HEK293 (cell line): ENCODE measurements at regions not wholly inside any gene's neighbourhood (a gene's known extent, or its start where the extent isn't known, plus 50 kb on each side); places are given as distances from the start of the nearest gene placed in this dataset.

ENCODE experiments used
- CTCF ChIA-PET: fragments of 350-600 bp; formaldehyde crosslinking; extraction: SDS; loops from one replicate; lab custom pipeline; 2021; ENCODE audit warnings: antibody characterized with exemption; lab: Yijun Ruan, JAX
- POLR2A ChIA-PET: fragments of 300-600 bp; formaldehyde crosslinking; extraction: SDS; loops from one replicate; lab custom pipeline; 2020; ENCODE audit warnings: antibody characterized with exemption, inconsistent platforms; lab: Yijun Ruan, JAX
- H3K27ac ChIP-seq: fragments of 200-500 bp; sonication (Bioruptor generic); 2 replicates; pipeline ENCODE4 v1.5.1; 2014; ENCODE audit warnings: low read depth, low read length, control low read depth, inconsistent platforms; ENCODE audit errors: extremely low read depth
- H3K36me3 ChIP-seq, 2 experiments: fragments of 200-500 bp in 1 of 2; sonication (Bioruptor generic) in 1 of 2; 1 replicate in 1 of 2; 2 replicates in 1 of 2; pipeline ENCODE4 v1.5.1; 2014 to 2017; ENCODE audit warnings: inconsistent platforms in 2 of 2, low read length in 2 of 2; ENCODE audit not compliant: control insufficient read depth in 2 of 2, insufficient read depth in 1 of 2
- H3K4me1 ChIP-seq: fragments of 200-500 bp; sonication (Bioruptor generic); 2 replicates; pipeline ENCODE4 v1.5.1; 2014; ENCODE audit warnings: mild to moderate bottlenecking, low read length, inconsistent platforms; ENCODE audit not compliant: control insufficient read depth, insufficient read depth
- H3K4me3 ChIP-seq: 2 replicates; pipeline ENCODE4 v1.5.1; 2011; ENCODE audit warnings: low read depth, mild to moderate bottlenecking, control low read depth, low read length, moderate library complexity
- H3K9me3 ChIP-seq: fragments of 200-500 bp; sonication (Bioruptor generic); 2 replicates; pipeline ENCODE4 v1.5.1; 2014; ENCODE audit warnings: low read depth, low read length, inconsistent platforms; ENCODE audit not compliant: control insufficient read depth, insufficient read depth
- BCL11A ChIP-seq: fragments of 450-650 bp; formaldehyde crosslinking; IDR thresholded peaks from 2 replicates; pipeline ENCODE4 v1.5.1; 2016; ENCODE audit warnings: low read depth, missing biosample characterization, missing genetic modification characterization
- BCL11B ChIP-seq: fragments of 450-650 bp; formaldehyde crosslinking; IDR thresholded peaks from 2 replicates; pipeline ENCODE4 v1.5.1; 2016; ENCODE audit warnings: low read depth, missing biosample characterization, missing genetic modification characterization
- INSM2 ChIP-seq: fragments of 450-650 bp; formaldehyde crosslinking; IDR thresholded peaks from 2 replicates; pipeline ENCODE4 v1.5.1; 2016; ENCODE audit warnings: missing biosample characterization, missing genetic modification characterization
- RBAK ChIP-seq: fragments of 450-650 bp; formaldehyde crosslinking; IDR thresholded peaks from 2 replicates; pipeline ENCODE4 v1.5.1; 2016; ENCODE audit warnings: missing biosample characterization, missing genetic modification characterization
- ZBTB21 ChIP-seq: fragments of 450-650 bp; formaldehyde crosslinking; IDR thresholded peaks from 2 replicates; pipeline ENCODE4 v1.5.1; 2017; ENCODE audit warnings: missing biosample characterization, missing genetic modification characterization
- ZBTB6 ChIP-seq: fragments of 450-650 bp; formaldehyde crosslinking; IDR thresholded peaks from 2 replicates; pipeline ENCODE4 v1.5.1; 2017; ENCODE audit warnings: missing biosample characterization, missing genetic modification characterization
- ZFHX2 ChIP-seq: fragments of 450-650 bp; formaldehyde crosslinking; conservative IDR thresholded peaks from 2 replicates; pipeline ENCODE4 v1.5.1; 2016; ENCODE audit warnings: missing biosample characterization, missing genetic modification characterization
- ZNF138 ChIP-seq: fragments of 450-650 bp; formaldehyde crosslinking; IDR thresholded peaks from 2 replicates; pipeline ENCODE4 v1.5.1; 2016; ENCODE audit warnings: missing biosample characterization, missing genetic modification characterization, borderline replicate concordance
- ZNF175 ChIP-seq: fragments of 450-650 bp; formaldehyde crosslinking; IDR thresholded peaks from 2 replicates; pipeline ENCODE4 v1.5.1; 2016; ENCODE audit warnings: missing biosample characterization, missing genetic modification characterization
- ZNF311 ChIP-seq: fragments of 450-650 bp; formaldehyde crosslinking; IDR thresholded peaks from 2 replicates; pipeline ENCODE4 v1.5.1; 2017; ENCODE audit warnings: missing biosample characterization, missing genetic modification characterization, borderline replicate concordance
- ZNF350 ChIP-seq: fragments of 450-650 bp; formaldehyde crosslinking; IDR thresholded peaks from 2 replicates; pipeline ENCODE4 v1.5.0; 2017; ENCODE audit warnings: missing biosample characterization, mild to moderate bottlenecking, missing genetic modification characterization
- ZNF394 ChIP-seq: fragments of 450-650 bp; formaldehyde crosslinking; IDR thresholded peaks from 2 replicates; pipeline ENCODE4 v1.5.1; 2016; ENCODE audit warnings: missing biosample characterization, missing genetic modification characterization, mild to moderate bottlenecking, moderate library complexity, borderline replicate concordance
- ZNF426 ChIP-seq: fragments of 450-650 bp; formaldehyde crosslinking; IDR thresholded peaks from 2 replicates; pipeline ENCODE4 v1.5.1; 2017; ENCODE audit warnings: missing biosample characterization, missing genetic modification characterization, mild to moderate bottlenecking, inconsistent platforms, moderate library complexity
- ZNF501 ChIP-seq: fragments of 450-650 bp; formaldehyde crosslinking; IDR thresholded peaks from 2 replicates; pipeline ENCODE4 v1.5.1; 2016; ENCODE audit warnings: missing biosample characterization, missing genetic modification characterization
- ZNF544 ChIP-seq: fragments of 450-650 bp; formaldehyde crosslinking; IDR thresholded peaks from 2 replicates; pipeline ENCODE4 v1.5.0; 2017; ENCODE audit warnings: missing biosample characterization, missing genetic modification characterization
- ZNF555 ChIP-seq: fragments of 450-650 bp; formaldehyde crosslinking; conservative IDR thresholded peaks from 2 replicates; pipeline ENCODE4 v1.5.1; 2017; ENCODE audit warnings: missing biosample characterization, mild to moderate bottlenecking, missing genetic modification characterization, inconsistent platforms
- ZNF558 ChIP-seq: fragments of 450-650 bp; formaldehyde crosslinking; IDR thresholded peaks from 2 replicates; pipeline ENCODE4 v1.5.1; 2016; ENCODE audit warnings: missing biosample characterization, missing genetic modification characterization
- ZNF623 ChIP-seq: fragments of 450-650 bp; formaldehyde crosslinking; IDR thresholded peaks from 2 replicates; pipeline ENCODE4 v1.5.1; 2016; ENCODE audit warnings: missing biosample characterization, missing genetic modification characterization
- ZNF626 ChIP-seq: fragments of 450-650 bp; sonication (Bioruptor Pico); formaldehyde crosslinking; IDR thresholded peaks from 2 replicates; pipeline ENCODE4 v1.5.1; 2018; ENCODE audit warnings: missing biosample characterization, missing genetic modification characterization, inconsistent platforms
- ZNF639 ChIP-seq: fragments of 450-650 bp; formaldehyde crosslinking; IDR thresholded peaks from 2 replicates; pipeline ENCODE4 v1.5.1; 2016; ENCODE audit warnings: missing biosample characterization, missing genetic modification characterization
- ZSCAN18 ChIP-seq: fragments of 450-650 bp; formaldehyde crosslinking; IDR thresholded peaks from 2 replicates; pipeline ENCODE4 v1.5.1; 2016; ENCODE audit warnings: missing biosample characterization, missing genetic modification characterization
- TF ChIP-seq, protein P1 (sequence below): fragments of 450-650 bp; formaldehyde crosslinking; IDR thresholded peaks from 2 replicates; pipeline ENCODE4 v1.5.1; 2016; ENCODE audit warnings: missing biosample characterization, missing genetic modification characterization

DNA sequence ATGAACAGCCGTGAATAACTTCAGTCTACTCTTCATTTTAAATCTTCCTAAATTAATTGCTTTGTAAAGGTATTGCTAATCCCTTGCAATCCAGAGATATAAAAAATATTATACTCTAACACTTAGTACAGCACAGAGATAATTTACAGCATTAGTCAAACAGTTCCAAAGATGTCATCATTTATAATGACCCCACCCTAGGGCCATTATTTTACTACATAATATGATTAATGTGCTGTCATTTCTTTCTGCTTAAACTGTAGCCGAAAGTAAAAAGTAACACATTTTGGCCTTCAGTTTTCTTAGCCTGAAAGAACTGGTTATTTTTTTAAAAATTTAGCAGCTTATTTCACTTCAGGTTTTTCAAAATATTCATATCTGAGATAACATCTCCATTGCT lies 256.3 kb upstream of the RFC3 start:
- CTCF ChIA-PET = interaction anchor here (0.6 kb wide), 1 partner anchor 163 kb away, joined by 3 read pairs; no protein-coding TSS in a partner anchor
- POLR2A ChIA-PET = no interaction called here
- H3K9me3 ChIP-seq = no peaks in the 10 kb centered on the region
- no peaks in the 10 kb centered on the region for H3K36me3 ChIP-seq
- TF ChIP-seq BCL11A (tag by site-specific recombination) (no peak), RBAK (tag by site-specific recombination) (no peak), ZFHX2 (tag by site-specific recombination) (no peak), ZBTB21 (no peak), ZNF639 (tag by site-specific recombination) (no peak), ZNF426 (tag by site-specific recombination) (no peak), ZNF138 (tag by site-specific recombination) (no peak), BCL11B (no peak), ZNF501 (tag by site-specific recombination) (no peak), ZNF558 (tag by site-specific recombination) (no peak), ZNF544 (tag by site-specific recombination) (no peak), ZNF311 (tag by site-specific recombination) (no peak)
- no peaks in the 10 kb centered on the region for H3K4me1 ChIP-seq
- no peak overlapping the region for H3K4me3 ChIP-seq
- H3K27ac ChIP-seq = no peak overlapping the region

GRCh38 chr13:33571618-33572017 lies 246.3 kb upstream of the RFC3 start:
- no peak overlapping the region for H3K27ac ChIP-seq
- POLR2A ChIA-PET = no interaction called here
- CTCF ChIA-PET = no interaction called here
- no peak for TF ChIP-seq ZNF350 (tag by site-specific recombination)
- TF ChIP-seq ZNF626 = no peak
- TF ChIP-seq, protein P1, sequence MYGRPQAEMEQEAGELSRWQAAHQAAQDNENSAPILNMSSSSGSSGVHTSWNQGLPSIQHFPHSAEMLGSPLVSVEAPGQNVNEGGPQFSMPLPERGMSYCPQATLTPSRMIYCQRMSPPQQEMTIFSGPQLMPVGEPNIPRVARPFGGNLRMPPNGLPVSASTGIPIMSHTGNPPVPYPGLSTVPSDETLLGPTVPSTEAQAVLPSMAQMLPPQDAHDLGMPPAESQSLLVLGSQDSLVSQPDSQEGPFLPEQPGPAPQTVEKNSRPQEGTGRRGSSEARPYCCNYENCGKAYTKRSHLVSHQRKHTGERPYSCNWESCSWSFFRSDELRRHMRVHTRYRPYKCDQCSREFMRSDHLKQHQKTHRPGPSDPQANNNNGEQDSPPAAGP (tag by site-specific recombination) = no peak
- no peak for TF ChIP-seq ZSCAN18 (tag by site-specific recombination)
- no peak for TF ChIP-seq ZNF555 (tag by site-specific recombination)
- no peak for TF ChIP-seq INSM2 (tag by site-specific recombination)
- TF ChIP-seq ZNF394 = no peak
- no peak for TF ChIP-seq ZBTB6 (tag by site-specific recombination)
- no peak for TF ChIP-seq ZNF175 (tag by site-specific recombination)
- TF ChIP-seq ZNF623 (tag by site-specific recombination) = no peak
- H3K36me3 ChIP-seq = no peaks in the 10 kb centered on the region
- H3K4me3 ChIP-seq = no peak overlapping the region
- no peaks in the 10 kb centered on the region for H3K9me3 ChIP-seq
- no peaks in the 10 kb centered on the region for H3K4me1 ChIP-seq
